HG03139 (cell line): ENCODE measurements at regions not wholly inside any gene's neighbourhood (a gene's known extent, or its start where the extent isn't known, plus 50 kb on each side); places are given as distances from the start of the nearest gene placed in this dataset.
"Not testable (repeated sequence)": the region's sequence is repeated elsewhere in the genome, so short reads cannot be mapped to it uniquely, and the experiment has no call there.

Experiments
- ATAC-seq: cut with Tn5 transposase; IDR thresholded peaks from one replicate; pipeline ENCODE4 v1.9.1; 2021; ENCODE audit not compliant: unreplicated experiment

DNA sequence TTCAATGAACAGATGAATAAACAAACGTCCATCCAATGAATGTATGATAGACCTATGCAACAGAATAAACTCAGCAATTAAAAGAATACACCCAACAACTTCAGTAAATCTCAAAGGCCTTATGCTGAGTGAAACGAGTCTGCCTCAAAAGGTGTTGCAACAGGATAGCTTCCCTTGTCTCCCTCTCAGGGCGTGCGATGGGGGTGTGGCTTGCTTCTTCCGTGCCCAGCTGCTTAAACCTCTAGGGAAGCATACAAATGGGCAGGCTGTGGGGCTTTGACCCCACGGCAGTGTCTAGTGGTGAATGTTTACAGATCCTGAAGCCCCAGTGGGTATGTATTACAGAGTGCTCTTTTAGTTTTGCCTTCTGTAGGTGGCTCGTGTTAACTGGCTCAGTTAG is 87.0 kb upstream of the CCL21 start:
- ATAC-seq = no peak

DNA sequence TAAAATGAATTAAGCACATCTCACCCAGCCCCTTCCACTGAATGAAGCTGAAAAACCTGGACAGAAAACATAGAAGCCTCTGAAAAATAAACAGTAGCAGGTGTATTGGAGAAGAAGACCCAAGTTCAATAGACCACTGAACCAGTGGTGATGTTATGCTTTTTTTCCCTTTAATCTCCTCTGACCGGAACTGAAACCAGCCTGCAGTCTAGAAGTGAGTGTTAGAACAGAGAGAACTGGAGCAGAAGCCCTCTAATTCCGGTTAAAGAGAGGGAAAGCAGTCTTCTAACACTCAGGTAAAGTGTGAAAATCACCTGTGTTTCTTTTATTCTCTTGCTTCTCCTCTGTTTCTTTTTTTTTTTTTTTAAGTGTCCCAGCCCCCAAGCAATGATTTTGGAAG is 83.5 kb upstream of the CCL21 start:
- ATAC-seq = no peak

DNA sequence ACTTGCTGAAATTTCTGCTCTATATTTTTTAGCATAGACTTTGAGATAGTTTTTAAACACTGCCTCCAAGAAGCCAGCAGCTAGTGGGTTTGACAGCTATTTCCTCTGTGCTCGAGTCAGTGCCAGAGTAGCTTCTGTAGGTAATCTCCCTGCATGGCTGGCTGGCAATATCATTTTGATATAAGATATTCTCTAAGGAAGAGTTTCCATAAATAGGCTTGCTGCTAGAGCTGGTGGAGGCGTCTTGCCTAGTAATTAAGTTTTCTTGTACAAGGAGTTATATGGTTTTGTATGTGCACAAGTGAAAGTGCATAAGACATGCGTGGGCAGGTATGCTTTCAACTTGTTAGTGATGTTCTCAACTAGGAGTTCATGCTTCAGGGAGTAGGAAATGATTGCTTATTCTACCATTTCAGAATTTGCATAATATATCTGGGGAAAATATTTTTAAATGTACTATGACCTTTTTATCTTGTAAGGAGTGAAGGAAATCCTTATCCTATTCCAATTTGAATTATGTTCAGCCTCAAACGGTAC is 74.1 kb upstream of the CCL21 start:
- ATAC-seq = no peak

DNA sequence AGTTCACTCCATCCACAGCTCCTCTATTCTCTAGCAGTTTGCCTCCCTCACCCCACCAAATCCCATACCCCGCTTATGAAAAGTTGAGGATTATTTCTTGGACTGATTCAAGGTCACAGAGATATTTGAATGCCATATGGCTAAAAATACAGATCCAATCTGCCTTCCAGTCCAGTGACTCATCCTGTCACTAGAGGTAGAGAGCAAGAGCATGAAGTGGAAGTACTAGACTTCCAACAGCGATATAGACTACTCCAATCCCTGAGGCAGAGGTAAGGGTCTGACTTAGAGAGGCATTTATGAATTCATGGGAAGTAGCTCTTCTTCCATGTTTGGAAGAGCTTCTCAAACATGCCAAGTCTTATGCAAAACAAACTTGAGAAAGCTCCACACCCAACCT is 72.4 kb upstream of the CCL21 start:
- no peak for ATAC-seq

DNA sequence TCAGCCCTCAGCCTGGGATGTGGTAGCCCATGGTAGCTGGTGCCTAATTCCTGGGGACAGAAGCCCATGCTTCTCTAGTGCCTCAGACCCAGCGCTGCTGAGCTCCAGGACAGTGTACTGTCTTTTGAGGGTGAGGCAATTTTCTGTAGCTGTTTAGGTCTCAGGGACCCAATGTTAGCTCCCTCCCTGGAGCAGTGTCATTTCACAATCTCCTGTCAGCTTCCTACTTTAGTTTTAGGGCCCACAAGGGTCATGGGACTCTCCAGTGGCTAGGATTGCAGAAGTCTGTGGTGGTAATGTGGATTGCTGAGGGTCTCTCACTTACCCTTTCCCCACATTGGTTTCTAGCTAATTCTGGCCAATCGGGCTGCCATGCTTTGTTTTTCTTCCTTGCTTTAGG is 67.7 kb upstream of the CCL21 start:
- no peak for ATAC-seq

DNA sequence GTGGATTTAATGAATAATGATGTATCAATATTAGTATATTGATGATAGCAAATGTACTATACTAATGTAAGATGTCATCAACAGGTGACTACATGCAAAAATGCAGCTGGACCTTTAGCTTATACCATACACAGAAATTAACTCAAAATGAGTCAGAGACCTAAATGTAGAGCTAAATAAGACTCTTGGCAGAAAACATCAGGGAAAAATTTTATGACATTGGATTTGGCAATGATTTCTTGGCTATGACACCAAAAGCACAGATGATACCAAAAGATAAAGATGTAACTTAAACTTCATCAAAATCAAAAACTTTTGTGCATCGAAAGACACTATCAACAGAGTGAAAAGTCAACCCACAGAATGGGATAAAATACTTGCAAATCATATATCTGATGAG is 64.0 kb upstream of the CCL21 start:
- no peak for ATAC-seq

DNA sequence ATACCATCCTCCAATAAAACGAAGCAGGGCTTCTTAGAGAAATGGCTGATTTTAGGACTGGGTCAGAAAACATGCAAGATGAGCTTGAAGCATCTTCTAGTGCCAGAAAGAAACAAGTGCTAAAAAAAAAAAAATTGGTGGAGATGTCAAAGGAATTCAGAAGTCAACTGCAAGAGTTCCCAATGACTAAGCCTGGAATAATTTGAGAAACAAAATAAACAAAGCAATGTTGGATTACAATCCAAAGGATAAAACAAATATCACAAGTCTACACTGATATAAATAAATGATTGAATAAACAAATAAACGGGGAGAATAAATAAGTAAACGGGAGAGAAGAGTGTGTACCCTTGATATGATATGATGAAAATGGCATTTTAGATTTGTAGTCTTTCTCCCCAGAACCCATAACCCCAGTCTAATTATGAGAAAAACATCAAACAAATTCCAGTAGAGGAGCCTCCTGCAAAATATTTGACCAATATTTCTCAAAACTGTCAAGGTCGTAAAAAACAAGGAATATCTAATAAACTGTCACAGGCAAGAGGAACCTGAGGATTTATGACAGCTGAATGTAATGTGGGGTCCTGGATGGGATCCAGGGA is 63.5 kb upstream of the CCL21 start:
- ATAC-seq = no peak

DNA sequence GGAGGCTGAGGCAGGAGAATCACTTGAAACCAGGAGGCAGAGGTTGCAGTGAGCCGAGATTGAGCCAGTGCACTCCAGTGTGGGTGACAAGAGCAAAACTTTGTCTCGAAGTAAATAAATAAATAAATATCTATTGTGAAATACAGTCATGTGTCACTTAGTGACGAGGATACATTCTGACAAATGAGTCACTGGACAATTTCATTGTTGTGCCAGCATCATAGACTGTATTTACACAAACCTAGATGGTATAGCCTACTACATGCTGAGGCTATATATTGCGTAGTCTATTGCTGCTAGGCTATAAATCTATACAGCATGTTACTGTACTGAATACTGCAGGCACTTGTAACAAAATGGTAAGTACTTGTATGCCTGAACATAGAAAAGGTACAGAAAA is 61.1 kb upstream of the CCL21 start:
- no peak for ATAC-seq

DNA sequence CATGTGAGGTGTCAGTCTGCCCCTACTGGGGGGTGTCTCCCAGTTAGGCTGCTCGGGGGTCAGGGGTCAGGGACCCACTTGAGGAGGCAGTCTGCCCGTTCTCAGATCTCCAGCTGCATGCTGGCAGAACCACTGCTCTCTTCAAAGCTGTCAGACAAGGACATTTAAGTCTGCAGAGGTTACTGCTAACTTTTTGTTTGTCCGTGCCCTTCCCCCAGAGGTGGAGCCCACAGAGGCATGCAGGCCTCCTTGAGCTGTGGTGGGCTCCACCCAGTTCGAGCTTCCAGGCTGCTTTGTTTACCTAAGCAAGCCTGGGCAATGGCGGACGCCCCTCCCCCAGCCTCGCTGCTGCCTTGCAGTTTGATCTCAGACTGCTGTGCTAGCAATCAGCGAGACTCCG is 57.2 kb upstream of the CCL21 start:
- ATAC-seq = not testable (repeated sequence)

DNA sequence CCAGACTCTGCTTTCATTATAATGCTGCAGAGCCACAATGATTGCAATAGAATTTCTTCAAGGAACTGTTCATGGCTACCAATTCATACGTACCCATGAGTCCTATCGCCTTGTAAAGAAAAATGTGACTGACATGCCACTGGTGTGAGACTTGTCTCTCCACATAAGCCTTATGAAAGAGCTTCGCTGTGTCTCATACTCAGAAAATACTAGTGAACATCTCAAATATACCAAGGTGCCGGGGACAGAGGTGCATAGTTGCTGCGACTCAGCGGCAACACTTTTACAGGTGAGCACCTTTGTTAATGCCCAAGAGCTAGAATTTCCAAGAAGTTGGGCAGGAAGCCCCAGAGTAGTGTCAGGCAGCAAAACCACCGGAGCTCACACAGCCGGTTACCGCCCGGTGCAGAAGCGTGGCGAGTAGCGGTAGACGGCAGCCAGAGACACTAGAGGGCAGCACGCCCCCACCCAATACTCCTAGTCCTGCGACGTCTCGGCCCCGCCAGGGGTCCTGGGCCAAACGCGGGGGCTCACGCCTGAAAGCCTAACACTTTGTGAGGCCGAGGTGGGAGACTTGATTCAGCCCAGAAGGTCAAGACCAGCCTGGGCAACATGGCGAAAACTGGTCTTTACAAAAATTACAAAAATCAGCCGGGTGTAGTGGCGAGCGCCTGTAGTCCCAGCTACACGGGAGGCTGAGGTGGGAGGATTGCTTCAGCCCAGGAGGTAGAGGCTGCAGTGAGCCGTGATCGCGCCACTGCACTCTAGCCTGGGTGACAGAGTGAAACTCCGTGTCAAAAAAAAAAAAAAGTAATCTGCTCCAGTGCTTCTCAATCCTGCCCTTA is 50.5 kb upstream of the CCL21 start:
- not testable (repeated sequence) for ATAC-seq
